GM10266 (cell line): ENCODE measurements at regions not wholly inside any gene's neighbourhood (a gene's known extent, or its start where the extent isn't known, plus 50 kb on each side); places are given as distances from the start of the nearest gene placed in this dataset.
"Not testable (repeated sequence)": the region's sequence is repeated elsewhere in the genome, so short reads cannot be mapped to it uniquely, and the experiment has no call there.

Source experiments
- DNase-seq: peaks from one replicate; pipeline ENCODE4 v3.0.0; 2012; ENCODE audit errors: extremely low spot score
- CTCF ChIP-seq: IDR thresholded peaks from 2 replicates; pipeline ENCODE4 v1.5.1; 2012; ENCODE audit warnings: mild to moderate bottlenecking, low read depth; ENCODE audit not compliant: control insufficient read depth, insufficient read depth; ENCODE audit errors: missing control alignments

DNA sequence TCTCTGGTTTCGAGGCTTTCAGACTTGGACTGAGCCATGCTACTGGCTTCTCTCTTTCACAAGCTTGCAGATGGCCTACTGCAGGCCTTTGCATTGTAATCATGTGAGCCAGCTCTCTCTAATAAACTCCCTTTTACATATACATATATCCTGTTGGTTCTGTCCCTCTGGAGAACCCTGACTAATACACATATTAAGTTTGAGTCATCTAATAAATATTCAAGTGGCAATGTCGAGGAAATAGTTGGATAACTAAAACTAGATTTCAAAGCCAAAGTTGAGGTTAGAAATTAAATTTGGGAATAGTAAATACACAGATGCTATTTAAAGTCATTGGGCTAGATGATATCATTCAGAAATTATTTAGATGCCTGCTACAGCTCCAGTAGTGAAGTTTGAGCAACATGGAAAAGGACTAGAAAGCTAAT lies 1343.4 kb downstream of the GRIK2 start:
- DNase-seq, result no peak
- TF ChIP-seq CTCF, result no peak

GRCh38 chr6:102732898-102733297 lies 1339.4 kb downstream of the GRIK2 start:
- no peak for TF ChIP-seq CTCF
- no peak for DNase-seq

DNA sequence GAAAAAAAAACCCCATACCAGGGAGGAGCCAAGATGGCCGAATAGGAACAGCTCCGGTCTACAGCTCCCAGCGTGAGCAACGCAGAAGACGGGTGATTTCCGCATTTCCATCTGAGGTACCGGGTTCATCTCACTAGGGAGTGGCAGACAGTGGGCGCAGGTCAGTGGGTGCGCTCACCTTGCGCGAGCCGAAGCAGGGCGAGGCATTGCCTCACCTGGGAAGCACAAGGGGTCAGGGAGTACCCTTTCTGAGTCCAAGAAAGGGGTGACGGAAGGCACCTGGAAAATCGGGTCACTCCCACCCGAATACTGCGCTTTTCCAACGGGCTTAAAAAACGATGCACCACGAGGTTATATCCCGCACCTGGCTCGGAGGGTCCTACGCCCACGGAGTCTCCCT lies 1328.6 kb downstream of the GRIK2 start:
- DNase-seq, result not testable (repeated sequence)

DNA sequence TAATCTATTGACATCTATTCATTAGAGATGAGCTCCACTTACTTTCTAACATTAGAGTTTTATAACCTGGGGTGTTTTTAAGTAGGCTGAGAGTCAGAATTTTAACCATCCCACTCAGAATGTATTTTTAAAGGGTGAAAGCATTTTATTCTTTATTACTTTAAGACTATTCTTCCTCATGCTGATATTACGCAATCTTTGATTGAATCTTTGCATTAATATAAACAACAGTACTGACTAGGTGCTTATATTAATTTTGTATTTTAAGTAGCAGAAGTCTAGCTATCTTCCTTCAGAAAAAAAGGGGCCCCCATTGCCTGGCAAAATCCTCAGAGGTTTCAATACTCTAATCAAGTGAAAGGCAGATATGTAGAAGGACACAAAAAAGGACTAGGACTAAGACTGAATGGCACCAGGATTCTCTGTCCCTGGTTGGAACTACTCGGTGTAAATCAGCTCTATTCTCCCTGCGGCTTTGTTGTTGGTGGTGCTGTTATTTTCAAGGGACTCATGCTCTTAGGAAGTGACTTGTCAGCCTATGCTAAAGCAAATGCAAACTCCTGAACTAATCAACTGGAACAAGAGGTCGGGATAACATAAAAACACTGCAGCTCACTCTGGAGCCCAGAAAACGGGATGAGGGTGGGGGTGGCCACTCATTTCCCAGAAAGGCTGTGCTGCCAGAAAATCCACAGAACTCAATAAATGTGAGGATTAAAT lies 1324.4 kb downstream of the GRIK2 start:
- no peak for DNase-seq
- TF ChIP-seq CTCF, result no peak

GRCh38 chr6:102717252-102717651 lies 1323.7 kb downstream of the GRIK2 start:
- DNase-seq, result no peak
- TF ChIP-seq CTCF, result no peak

GRCh38 chr6:102701019-102701418 lies 1307.5 kb downstream of the GRIK2 start:
- TF ChIP-seq CTCF, result no peak
- no peak for DNase-seq

- no peak for TF ChIP-seq CTCF
- DNase-seq, result no peak
These were observed 1293.0 kb downstream of the GRIK2 start for GRCh38 chr6:102686461-102686860.

DNA sequence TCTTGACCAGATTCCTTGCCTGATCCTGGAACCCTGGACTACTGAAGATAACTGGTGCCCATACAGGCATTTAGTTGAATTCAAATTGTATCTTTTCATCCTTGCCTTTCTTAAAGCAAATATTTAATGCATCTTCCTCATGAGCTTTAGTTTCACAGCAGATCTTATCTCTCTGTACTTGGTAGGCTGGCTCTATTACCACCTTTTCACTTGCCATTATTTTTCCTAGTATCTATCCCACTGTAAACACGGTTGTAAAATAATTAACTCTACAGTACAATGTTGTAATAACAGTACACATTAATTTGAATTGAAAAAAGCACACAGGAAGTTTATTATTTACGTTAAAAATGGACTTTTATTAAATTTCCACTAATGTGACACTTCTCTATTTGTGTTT lies 1286.9 kb downstream of the GRIK2 start:
- no peak for TF ChIP-seq CTCF
- DNase-seq, result no peak
